ENCODE measurements at regions not wholly inside any gene's neighbourhood (a gene's known extent, or its start where the extent isn't known, plus 50 kb on each side); places are given as distances from the start of the nearest gene placed in this dataset.
"Not testable (repeated sequence)": the region's sequence is repeated elsewhere in the genome, so short reads cannot be mapped to it uniquely, and the experiment has no call there.

DNA sequence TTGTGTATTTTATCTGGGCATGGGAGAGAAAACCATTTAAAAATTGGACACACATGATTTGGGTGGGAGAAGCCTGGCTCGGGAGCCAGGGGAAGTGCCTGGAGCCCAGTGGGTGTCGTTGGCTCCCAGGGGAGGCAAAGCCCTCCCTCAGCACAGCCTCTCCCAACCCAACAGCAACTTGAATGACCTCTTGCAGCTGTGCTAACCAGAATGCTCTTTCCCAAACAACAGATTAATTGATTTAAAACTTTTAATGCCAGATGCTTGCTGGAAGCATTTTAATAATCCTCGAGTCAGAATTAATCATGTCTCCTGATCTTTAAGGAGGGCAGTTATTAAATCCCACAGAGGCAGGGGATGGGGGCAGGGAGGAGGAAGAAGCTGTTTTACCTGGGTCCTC is 401.6 kb downstream of the BUD13 start:
- no peaks in the 10 kb centered on the region for H3K9me3 Mint-ChIP-seq (ENCODE audit: low read depth)
- H3K36me3 Mint-ChIP-seq (ENCODE audit: insufficient read depth), result no peaks in the 10 kb centered on the region
- H3K27ac Mint-ChIP-seq, result no peak overlapping the region
- H3K4me3 Mint-ChIP-seq (ENCODE audit: low read depth), result no peak overlapping the region
- peaks cover 6% of the 10 kb centered on the region for H3K4me1 Mint-ChIP-seq (ENCODE audit: low read depth)
- no peak for DNase-seq (ENCODE audit: low spot score, unreplicated experiment)
- TF ChIP-seq, protein P1, sequence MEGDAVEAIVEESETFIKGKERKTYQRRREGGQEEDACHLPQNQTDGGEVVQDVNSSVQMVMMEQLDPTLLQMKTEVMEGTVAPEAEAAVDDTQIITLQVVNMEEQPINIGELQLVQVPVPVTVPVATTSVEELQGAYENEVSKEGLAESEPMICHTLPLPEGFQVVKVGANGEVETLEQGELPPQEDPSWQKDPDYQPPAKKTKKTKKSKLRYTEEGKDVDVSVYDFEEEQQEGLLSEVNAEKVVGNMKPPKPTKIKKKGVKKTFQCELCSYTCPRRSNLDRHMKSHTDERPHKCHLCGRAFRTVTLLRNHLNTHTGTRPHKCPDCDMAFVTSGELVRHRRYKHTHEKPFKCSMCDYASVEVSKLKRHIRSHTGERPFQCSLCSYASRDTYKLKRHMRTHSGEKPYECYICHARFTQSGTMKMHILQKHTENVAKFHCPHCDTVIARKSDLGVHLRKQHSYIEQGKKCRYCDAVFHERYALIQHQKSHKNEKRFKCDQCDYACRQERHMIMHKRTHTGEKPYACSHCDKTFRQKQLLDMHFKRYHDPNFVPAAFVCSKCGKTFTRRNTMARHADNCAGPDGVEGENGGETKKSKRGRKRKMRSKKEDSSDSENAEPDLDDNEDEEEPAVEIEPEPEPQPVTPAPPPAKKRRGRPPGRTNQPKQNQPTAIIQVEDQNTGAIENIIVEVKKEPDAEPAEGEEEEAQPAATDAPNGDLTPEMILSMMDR (IDR thresholded peaks at IDR 0.05; ENCODE audit: unreplicated experiment), result no peak
- peaks cover 18% of the 10 kb centered on the region for H3K27me3 Mint-ChIP-seq

GRCh38 chr11:116368784-116369183 is 404.0 kb downstream of the BUD13 start:
- Mint-ChIP-seq H3K9me3 (ENCODE audit: low read depth) (peaks cover 4% of the 10 kb centered on the region), H3K4me1 (ENCODE audit: low read depth) (peaks cover 6% of the 10 kb centered on the region), H3K27me3 (peaks cover 10% of the 10 kb centered on the region), H3K4me3 (ENCODE audit: low read depth) (no peak overlapping the region), H3K27ac (no peak overlapping the region), H3K36me3 (ENCODE audit: insufficient read depth) (no peaks in the 10 kb centered on the region)
- no peak for DNase-seq (ENCODE audit: low spot score, unreplicated experiment)
- TF ChIP-seq, protein P1 (IDR thresholded peaks at IDR 0.05; ENCODE audit: unreplicated experiment), result no peak

- TF ChIP-seq, protein P1 (IDR thresholded peaks at IDR 0.05; ENCODE audit: unreplicated experiment), result no peak
- peaks cover 4% of the 10 kb centered on the region for H3K27me3 Mint-ChIP-seq
- H3K27ac Mint-ChIP-seq, result peak overlapping the region; percentile 18
- peaks cover 4% of the 10 kb centered on the region for H3K9me3 Mint-ChIP-seq (ENCODE audit: low read depth)
- DNase-seq (ENCODE audit: low spot score, unreplicated experiment), result no peak
- H3K36me3 Mint-ChIP-seq (ENCODE audit: insufficient read depth), result no peaks in the 10 kb centered on the region
- peaks cover 6% of the 10 kb centered on the region for H3K4me1 Mint-ChIP-seq (ENCODE audit: low read depth)
- H3K4me3 Mint-ChIP-seq (ENCODE audit: low read depth), result no peak overlapping the region
Measured at GRCh38 chr11:116366980-116367645, 405.7 kb downstream of the BUD13 start.

- TF ChIP-seq, protein P1 (IDR thresholded peaks at IDR 0.05; ENCODE audit: unreplicated experiment), result no peak
- Mint-ChIP-seq H3K4me1 (ENCODE audit: low read depth) (peaks cover 10% of the 10 kb centered on the region), H3K36me3 (ENCODE audit: insufficient read depth) (no peaks in the 10 kb centered on the region), H3K27me3 (peaks cover 3% of the 10 kb centered on the region), H3K4me3 (ENCODE audit: low read depth) (no peak overlapping the region), H3K27ac (peak overlapping the region; percentile 18), H3K9me3 (ENCODE audit: low read depth) (peaks cover 4% of the 10 kb centered on the region)
- no peak for DNase-seq (ENCODE audit: low spot score, unreplicated experiment)
Measured at GRCh38 chr11:116366451-116366850, 406.3 kb downstream of the BUD13 start.

GRCh38 chr11:116364925-116365324 is 407.9 kb downstream of the BUD13 start:
- peaks cover 13% of the 10 kb centered on the region for H3K4me1 Mint-ChIP-seq (ENCODE audit: low read depth)
- H3K9me3 Mint-ChIP-seq (ENCODE audit: low read depth); H3K27me3 Mint-ChIP-seq; H3K36me3 Mint-ChIP-seq (ENCODE audit: insufficient read depth); H3K27ac Mint-ChIP-seq; DNase-seq (ENCODE audit: low spot score, unreplicated experiment); H3K4me3 Mint-ChIP-seq (ENCODE audit: low read depth): not testable (repeated sequence)

DNA sequence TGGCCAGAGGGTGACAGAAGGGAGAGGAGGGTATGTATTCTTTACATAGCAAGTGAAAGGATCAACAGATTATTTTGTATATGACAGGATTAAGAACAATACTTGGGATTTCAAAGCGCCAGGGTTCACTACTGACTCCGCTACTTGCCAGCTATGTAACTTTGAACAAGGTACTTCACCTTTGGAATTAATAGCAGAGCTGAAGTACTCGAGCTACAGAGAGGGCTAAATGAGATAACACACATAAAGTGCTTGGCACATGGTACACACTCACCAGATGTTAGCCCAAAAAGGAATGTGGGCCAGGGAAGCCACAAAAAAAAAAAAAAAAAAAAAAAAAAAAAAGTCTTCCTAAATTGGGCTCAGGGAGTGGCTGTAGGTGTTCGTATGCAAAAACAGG is 408.4 kb downstream of the BUD13 start:
- H3K4me1 Mint-ChIP-seq (ENCODE audit: low read depth), result peaks cover 13% of the 10 kb centered on the region
- H3K27ac Mint-ChIP-seq, result no peak overlapping the region
- peaks cover 9% of the 10 kb centered on the region for H3K27me3 Mint-ChIP-seq
- no peaks in the 10 kb centered on the region for H3K36me3 Mint-ChIP-seq (ENCODE audit: insufficient read depth)
- TF ChIP-seq, protein P1 (IDR thresholded peaks at IDR 0.05; ENCODE audit: unreplicated experiment), result no peak
- H3K9me3 Mint-ChIP-seq (ENCODE audit: low read depth), result peaks cover 4% of the 10 kb centered on the region
- no peak overlapping the region for H3K4me3 Mint-ChIP-seq (ENCODE audit: low read depth)
- DNase-seq (ENCODE audit: low spot score, unreplicated experiment), result no peak

Data from progenitor cell of endocrine pancreas (in vitro differentiated cells).